Ovary (tissue), 7 donors: ENCODE measurements at regions not wholly inside any gene's neighbourhood (a gene's known extent, or its start where the extent isn't known, plus 50 kb on each side); places are given as distances from the start of the nearest gene placed in this dataset.

Source experiments
- DNase-seq, 5 donors: peaks; one replicate each; pipeline ENCODE4 v3.0.0-alpha.2; 2019 to 2020
- H3K27ac ChIP-seq, 2 donors: fragments of 200-600 bp; one replicate each; pipeline versions ENCODE4 v1.5.1 to v1.8.0; 2019 to 2022
- H3K27me3 ChIP-seq: fragments of 200-600 bp; one replicate; pipeline ENCODE4 v1.8.0; 2022
- H3K36me3 ChIP-seq: fragments of 200-600 bp; sonication (generic); one replicate; pipeline ENCODE4 v1.5.1; 2019
- H3K4me1 ChIP-seq: one replicate; pipeline ENCODE4 v1.8.1; 2013; ENCODE audit warnings: mild to moderate bottlenecking, moderate library complexity; ENCODE audit not compliant: insufficient read depth
- H3K4me3 ChIP-seq: fragments of 200-600 bp; sonication (generic); one replicate; pipeline ENCODE4 v1.5.1; 2017
- H3K9me3 ChIP-seq, 2 donors: fragments of 200-600 bp in 1 of 2; sonication (generic) in 1 of 2; one replicate each; pipeline versions ENCODE4 v1.5.1 to v1.8.1; 2013 to 2019; ENCODE audit warnings: mild to moderate bottlenecking in 1 of 2, moderate library complexity in 1 of 2
- CTCF ChIP-seq, 3 donors: fragments of 450-650 bp in 2 of 3; fragments of 200-600 bp in 1 of 3; IDR thresholded peaks; one replicate each; pipeline versions ENCODE4 v1.5.1 to v1.8.0; 2016 to 2022; ENCODE audit warnings: antibody characterized with exemption in 3 of 3, mild to moderate bottlenecking in 1 of 3
- EP300 ChIP-seq: sonication (generic); formaldehyde crosslinking; IDR thresholded peaks from one replicate; pipeline ENCODE4 v1.6.1; 2017; ENCODE audit warnings: antibody characterized with exemption
- POLR2A ChIP-seq: fragments of 450-650 bp; IDR thresholded peaks from one replicate; pipeline ENCODE4 v1.6.1; 2017; ENCODE audit warnings: antibody characterized with exemption, mild to moderate bottlenecking, moderate library complexity
- WGBS, 3 donors: extraction: QIAGEN DNeasy Blood & Tissue Kit in 1 of 3; methylation state at CpG; one replicate each; pipeline versions ENCODE4 v1.1.5 to v1.1.7; 2013 to 2017; 5-methylcytosine and 5-hydroxymethylcytosine counted together
- intact Hi-C, 4 donors: fragments of 100-400 bp; cut with DNase I; formaldehyde crosslinking; loops; one replicate each; pipeline versions ENCODE4 v1.11.0 to v1.15.1; 2022 to 2023
- donor health status: DM: no; HTN: no; CAD: no; lungs with moderate emphysema.
- donor health status: DM: no; HTN: no; CAD: no.
- donor health status: Bipolar disorder and iron deficiency.
- donor health status: DM: no; HTN: no; CAD: no.
- donor health status: DM: yes; HTN: yes; CAD: no.

- H3K27ac ChIP-seq, result no peak overlapping the region
- intact Hi-C loops, result no loop called here
- TF ChIP-seq CTCF (IDR thresholded peaks at IDR 0.05) (no peak), EP300 (no peak), POLR2A (no peak)
- H3K4me3 ChIP-seq, result no peak overlapping the region
- 62 to 76% (median 69%) methylated on average over 2 of the region's 2 CpGs for WGBS, 3 donors
- no peaks in the 10 kb centered on the region for H3K4me1 ChIP-seq
- no peaks in the 10 kb centered on the region for H3K36me3 ChIP-seq
- DNase-seq, result no peak
- no peaks in the 10 kb centered on the region for H3K27me3 ChIP-seq
- H3K9me3 ChIP-seq, result no peaks in the 10 kb centered on the region
Measured at GRCh38 chr2:234593636-234594035, 96.8 kb upstream of the ARL4C start.

- Histone ChIP-seq H3K4me1 (no peaks in the 10 kb centered on the region), H3K9me3 (no peaks in the 10 kb centered on the region), H3K27me3 (no peaks in the 10 kb centered on the region), H3K36me3 (no peaks in the 10 kb centered on the region), H3K4me3 (no peak overlapping the region), H3K27ac (no peak overlapping the region)
- intact Hi-C loops, result no loop called here
- no peak for TF ChIP-seq POLR2A
- no peak for TF ChIP-seq CTCF (IDR thresholded peaks at IDR 0.05)
- TF ChIP-seq EP300, result no peak
- WGBS, 3 donors, result 91 to 95% (median 94%) methylated on average over 5 of the region's 5 CpGs
- no peak for DNase-seq
Measured at GRCh38 chr2:234592541-234592940, 95.7 kb upstream of the ARL4C start.

GRCh38 chr2:234590076-234590475 lies 93.2 kb upstream of the ARL4C start:
- intact Hi-C loops, result no loop called here
- no peak for DNase-seq
- WGBS, 3 donors, result 79 to 84% (median 81%) methylated on average over 3 of the region's 3 CpGs
- Histone ChIP-seq H3K4me1 (no peaks in the 10 kb centered on the region), H3K27me3 (no peaks in the 10 kb centered on the region), H3K9me3 (no peaks in the 10 kb centered on the region), H3K4me3 (no peak overlapping the region), H3K36me3 (no peaks in the 10 kb centered on the region), H3K27ac (no peak overlapping the region)
- TF ChIP-seq CTCF (IDR thresholded peaks at IDR 0.05) (no peak), POLR2A (no peak)

- 93 to 97% (median 94%) methylated on average over 4 of the region's 4 CpGs for WGBS, 3 donors
Measured at GRCh38 chr2:234588054-234588430, 91.2 kb upstream of the ARL4C start.

More at GRCh38 chr2:234588054-234588430, 91.2 kb upstream of the ARL4C start:
- Histone ChIP-seq H3K36me3 (no peaks in the 10 kb centered on the region), H3K27ac (no peak overlapping the region), H3K9me3 (no peaks in the 10 kb centered on the region), H3K4me3 (no peak overlapping the region), H3K27me3 (no peaks in the 10 kb centered on the region), H3K4me1 (no peaks in the 10 kb centered on the region)
- DNase-seq, result no peak
- no peak for TF ChIP-seq POLR2A
- no peak for TF ChIP-seq EP300
- no peak for TF ChIP-seq CTCF (IDR thresholded peaks at IDR 0.05)
- intact Hi-C loops, result no loop called here
